ENCODE measurements at regions not wholly inside any gene's neighbourhood (a gene's known extent, or its start where the extent isn't known, plus 50 kb on each side); places are given as distances from the start of the nearest gene placed in this dataset.

DNA sequence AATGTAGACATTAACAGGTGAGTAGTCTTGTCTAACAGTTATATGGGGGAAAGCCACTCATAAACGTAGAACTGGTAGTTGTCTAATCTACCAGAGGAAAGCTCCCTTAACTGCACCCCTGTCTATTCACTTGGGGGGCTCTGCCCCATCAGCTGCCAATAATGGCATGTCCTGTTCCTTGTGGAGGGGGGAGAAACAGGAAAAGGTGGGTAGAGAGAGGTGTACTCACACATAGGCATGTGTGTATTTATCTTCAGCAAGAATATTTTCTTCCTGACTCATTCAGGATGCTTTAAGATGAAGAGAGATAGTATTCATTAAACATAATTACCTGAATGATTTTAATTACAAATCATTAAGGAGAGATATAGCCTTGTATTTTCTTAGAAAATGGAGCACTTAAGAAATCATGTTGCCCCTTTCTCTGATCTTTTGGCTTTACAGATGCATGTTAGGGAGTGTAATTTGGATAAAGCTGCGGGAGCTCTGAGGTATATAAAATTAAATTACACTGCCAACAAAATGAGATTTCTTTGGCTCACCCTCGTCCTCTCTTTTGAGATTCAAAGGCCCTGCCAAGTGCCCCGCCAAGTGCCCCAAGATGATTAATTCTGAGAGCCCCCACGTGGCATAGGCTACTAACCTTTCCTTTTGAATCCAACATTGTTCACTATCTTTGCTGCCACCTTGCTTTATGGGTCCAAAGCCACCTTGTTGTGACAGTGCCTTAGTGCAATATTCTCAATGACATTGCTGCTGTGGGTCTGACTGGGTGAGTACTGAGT lies 286.3 kb upstream of the LYPLAL1 start:
- WGBS (ENCODE audit: insufficient coverage, insufficient replicate concordance, low lambda C conversion rate, missing lambda C conversion rate) = 12% methylated on average over 5 of the region's 5 CpGs
- CTCF ChIA-PET = no interaction called here
- no peaks in the 10 kb centered on the region for H3K9me3 ChIP-seq (replicated peaks; ENCODE audit: control insufficient read depth, insufficient read depth, low read length)
- DNase-seq (ENCODE audit: low read depth, low spot score) (no peak), ATAC-seq (no peak), FAIRE-seq (no peak)
- H3K27me3 ChIP-seq (replicated peaks in 1 of 2; ENCODE audit: control insufficient read depth in 2 of 2, insufficient read depth in 2 of 2, low read length in 1 of 2) = no peaks in the 10 kb centered on the region
- POLR2A ChIA-PET = no interaction called here
- H3K36me3 ChIP-seq (ENCODE audit: control insufficient read depth in 2 of 2, insufficient read depth in 2 of 2, low read length in 1 of 2) = no peaks in the 10 kb centered on the region
- no peaks in the 10 kb centered on the region for H3K4me1 ChIP-seq (ENCODE audit: control insufficient read depth, insufficient read depth, low read length)
- H3K4me2 ChIP-seq (ENCODE audit: control insufficient read depth, insufficient read depth) = no peak overlapping the region
- no peaks in the 10 kb centered on the region for H3K79me2 ChIP-seq (ENCODE audit: control insufficient read depth, insufficient read depth, low read length)
- BruUV-seq (replicated peaks) = no TSS peak
- RAD21 ChIA-PET (ENCODE audit: unreplicated experiment) = no interaction called here
- intact Hi-C loops (cut with micrococcal nuclease; ENCODE audit: unreplicated experiment) (no loop called here), in situ Hi-C loops (cut with MboI) (no loop called here)
- SMC1A ChIA-PET (ENCODE audit: uncharacterized antibody, unreplicated experiment) = no interaction called here
- no peak overlapping the region for H3K27ac ChIP-seq (ENCODE audit: control insufficient read depth, insufficient read depth)
- H2AFZ ChIP-seq (ENCODE audit: control insufficient read depth, low read depth, low read length) = no peak overlapping the region
- no peak overlapping the region for H3K4me3 ChIP-seq
- H4K20me1 ChIP-seq (ENCODE audit: control insufficient read depth, insufficient read depth) = no peaks in the 10 kb centered on the region
- H3K9ac ChIP-seq (ENCODE audit: control insufficient read depth, insufficient read depth, low read length) = no peak overlapping the region
- TF ChIP-seq CBX5 (IDR thresholded peaks at IDR 0.05; ENCODE audit: low read depth) = no peak
- TF ChIP-seq FOXK2 (IDR thresholded peaks at IDR 0.05) = no peak
- TF ChIP-seq POLR2A (IDR thresholded peaks at IDR 0.05; ENCODE audit: low read depth, low read length) = no peak

DNA sequence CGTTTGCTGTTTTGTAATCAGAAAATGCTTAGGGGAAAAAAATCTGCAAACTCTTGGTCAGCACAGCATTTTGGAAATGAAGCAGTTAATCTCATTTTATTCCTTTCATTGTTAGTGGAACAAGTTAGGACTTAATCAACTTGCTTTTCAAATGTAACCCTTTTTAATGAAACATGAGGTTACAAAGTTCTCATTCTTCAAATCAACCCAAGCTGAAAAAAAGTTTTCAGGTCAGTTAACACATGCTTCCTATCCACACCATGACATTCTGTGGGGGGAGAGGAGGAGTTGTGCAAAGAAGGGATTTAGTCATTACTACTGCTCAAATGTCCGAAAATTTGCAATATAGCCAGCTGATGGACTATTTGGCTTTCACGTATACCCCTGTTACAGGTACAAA lies 283.2 kb upstream of the LYPLAL1 start:
- TF ChIP-seq RBBP5 (conservative IDR thresholded peaks at IDR 0.05) (no peak), ZNF274 (IDR thresholded peaks at IDR 0.05; ENCODE audit: insufficient read depth, insufficient read length) (no peak), HCFC1 (IDR thresholded peaks at IDR 0.05; ENCODE audit: low read length) (no peak), ZBED1 (IDR thresholded peaks at IDR 0.05; ENCODE audit: borderline replicate concordance) (no peak), MYB (IDR thresholded peaks at IDR 0.05; ENCODE audit: borderline replicate concordance, low read depth, low read length) (no peak), NR2C1 (IDR thresholded peaks at IDR 0.05) (no peak)
- TF ChIP-seq, protein P1, sequence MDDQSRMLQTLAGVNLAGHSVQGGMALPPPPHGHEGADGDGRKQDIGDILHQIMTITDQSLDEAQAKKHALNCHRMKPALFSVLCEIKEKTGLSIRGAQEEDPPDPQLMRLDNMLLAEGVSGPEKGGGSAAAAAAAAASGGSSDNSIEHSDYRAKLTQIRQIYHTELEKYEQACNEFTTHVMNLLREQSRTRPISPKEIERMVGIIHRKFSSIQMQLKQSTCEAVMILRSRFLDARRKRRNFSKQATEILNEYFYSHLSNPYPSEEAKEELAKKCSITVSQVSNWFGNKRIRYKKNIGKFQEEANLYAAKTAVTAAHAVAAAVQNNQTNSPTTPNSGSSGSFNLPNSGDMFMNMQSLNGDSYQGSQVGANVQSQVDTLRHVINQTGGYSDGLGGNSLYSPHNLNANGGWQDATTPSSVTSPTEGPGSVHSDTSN (IDR thresholded peaks at IDR 0.05; ENCODE audit: insufficient replicate concordance, low read depth, low read length) = no peak
- TF ChIP-seq, protein P2, sequence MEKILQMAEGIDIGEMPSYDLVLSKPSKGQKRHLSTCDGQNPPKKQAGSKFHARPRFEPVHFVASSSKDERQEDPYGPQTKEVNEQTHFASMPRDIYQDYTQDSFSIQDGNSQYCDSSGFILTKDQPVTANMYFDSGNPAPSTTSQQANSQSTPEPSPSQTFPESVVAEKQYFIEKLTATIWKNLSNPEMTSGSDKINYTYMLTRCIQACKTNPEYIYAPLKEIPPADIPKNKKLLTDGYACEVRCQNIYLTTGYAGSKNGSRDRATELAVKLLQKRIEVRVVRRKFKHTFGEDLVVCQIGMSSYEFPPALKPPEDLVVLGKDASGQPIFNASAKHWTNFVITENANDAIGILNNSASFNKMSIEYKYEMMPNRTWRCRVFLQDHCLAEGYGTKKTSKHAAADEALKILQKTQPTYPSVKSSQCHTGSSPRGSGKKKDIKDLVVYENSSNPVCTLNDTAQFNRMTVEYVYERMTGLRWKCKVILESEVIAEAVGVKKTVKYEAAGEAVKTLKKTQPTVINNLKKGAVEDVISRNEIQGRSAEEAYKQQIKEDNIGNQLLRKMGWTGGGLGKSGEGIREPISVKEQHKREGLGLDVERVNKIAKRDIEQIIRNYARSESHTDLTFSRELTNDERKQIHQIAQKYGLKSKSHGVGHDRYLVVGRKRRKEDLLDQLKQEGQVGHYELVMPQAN (conservative IDR thresholded peaks at IDR 0.05) = no peak
- Histone ChIP-seq H3K9me3 (replicated peaks; ENCODE audit: control insufficient read depth, insufficient read depth, low read length) (no peaks in the 10 kb centered on the region), H3K9ac (ENCODE audit: control insufficient read depth, insufficient read depth, low read length) (no peak overlapping the region), H3K79me2 (ENCODE audit: control insufficient read depth, insufficient read depth, low read length) (no peaks in the 10 kb centered on the region), H3K4me3 (no peak overlapping the region), H3K27ac (ENCODE audit: control insufficient read depth, insufficient read depth) (no peak overlapping the region), H3K27me3 (replicated peaks in 1 of 2; ENCODE audit: control insufficient read depth in 2 of 2, insufficient read depth in 2 of 2, low read length in 1 of 2) (no peaks in the 10 kb centered on the region), H3K36me3 (ENCODE audit: control insufficient read depth in 2 of 2, insufficient read depth in 2 of 2, low read length in 1 of 2) (no peaks in the 10 kb centered on the region), H3K4me2 (ENCODE audit: control insufficient read depth, insufficient read depth) (no peak overlapping the region), H4K20me1 (ENCODE audit: control insufficient read depth, insufficient read depth) (no peaks in the 10 kb centered on the region), H3K4me1 (ENCODE audit: control insufficient read depth, insufficient read depth, low read length) (no peaks in the 10 kb centered on the region), H2AFZ (ENCODE audit: control insufficient read depth, low read depth, low read length) (no peak overlapping the region)
- in situ Hi-C loops (cut with MboI) (no loop called here), intact Hi-C loops (cut with micrococcal nuclease; ENCODE audit: unreplicated experiment) (no loop called here)
- CTCF ChIA-PET = no interaction called here
- 41% methylated on average over 3 of the region's 3 CpGs for WGBS (ENCODE audit: insufficient coverage, insufficient replicate concordance, low lambda C conversion rate, missing lambda C conversion rate)
- POLR2A ChIA-PET = no interaction called here
- no TSS peak for BruUV-seq (replicated peaks)
- RAD21 ChIA-PET (ENCODE audit: unreplicated experiment) = no interaction called here
- DNase-seq (ENCODE audit: low read depth, low spot score) (no peak), ATAC-seq (no peak), FAIRE-seq (no peak)
- SMC1A ChIA-PET (ENCODE audit: uncharacterized antibody, unreplicated experiment) = no interaction called here

Data from GM12878 (cell line).